Anterior cingulate cortex (tissue), 58 donors: ENCODE measurements at regions not wholly inside any gene's neighbourhood (a gene's known extent, or its start where the extent isn't known, plus 50 kb on each side); places are given as distances from the start of the nearest gene placed in this dataset.

Source experiments
- DNase-seq, 58 donors: peaks; one replicate each; lab custom pipeline; 2025; lab: John Stamatoyannopoulos, UW

- DNase-seq: no peak
Measured at GRCh38 chr22:49078076-49078710, 749.5 kb downstream of the BRD1 start.

GRCh38 chr22:49077586-49077985 is 750.1 kb downstream of the BRD1 start:
- no peak for DNase-seq

GRCh38 chr22:49077036-49077393 is 750.7 kb downstream of the BRD1 start:
- no peak for DNase-seq

- DNase-seq: no peak
Measured at GRCh38 chr22:49076300-49077035, 751.2 kb downstream of the BRD1 start.

GRCh38 chr22:49075150-49075549 is 752.5 kb downstream of the BRD1 start:
- DNase-seq: no peak

GRCh38 chr22:49073873-49074417 is 753.7 kb downstream of the BRD1 start:
- no peak for DNase-seq

GRCh38 chr22:49072996-49073645 is 754.6 kb downstream of the BRD1 start:
- DNase-seq: no peak

GRCh38 chr22:49070501-49070900 is 757.2 kb downstream of the BRD1 start:
- no peak for DNase-seq

GRCh38 chr22:49068861-49069500 is 758.7 kb downstream of the BRD1 start:
- DNase-seq: no peak

- no peak for DNase-seq
Measured at GRCh38 chr22:49067504-49067903, 760.2 kb downstream of the BRD1 start.

GRCh38 chr22:49066619-49067018 is 761.1 kb downstream of the BRD1 start:
- DNase-seq: no peak

GRCh38 chr22:49064836-49065235 is 762.8 kb downstream of the BRD1 start:
- DNase-seq: no peak

GRCh38 chr22:49063545-49063890 is 764.2 kb downstream of the BRD1 start:
- DNase-seq: no peak

GRCh38 chr22:49062802-49063544 is 764.7 kb downstream of the BRD1 start:
- no peak for DNase-seq

- DNase-seq: no peak
Measured at GRCh38 chr22:49062155-49062801, 765.4 kb downstream of the BRD1 start.

- no peak for DNase-seq
Measured at GRCh38 chr22:49057910-49058309, 769.8 kb downstream of the BRD1 start.

GRCh38 chr22:49056301-49056700 is 771.4 kb downstream of the BRD1 start:
- no peak for DNase-seq

GRCh38 chr22:49055406-49055805 is 772.3 kb downstream of the BRD1 start:
- no peak for DNase-seq

GRCh38 chr22:49053578-49053977 is 774.1 kb downstream of the BRD1 start:
- no peak for DNase-seq

- no peak for DNase-seq
Measured at GRCh38 chr22:49052560-49052959, 775.1 kb downstream of the BRD1 start.
